WTC11 (cell line): ENCODE measurements at regions not wholly inside any gene's neighbourhood (a gene's known extent, or its start where the extent isn't known, plus 50 kb on each side); places are given as distances from the start of the nearest gene placed in this dataset.

Experiments
- ATAC-seq: fragments of 200-7000 bp; cut with Tn5 transposase; 2 replicates; pipeline ENCODE4 v1.10.0; 2021; ENCODE audit warnings: mild to moderate bottlenecking, moderate library complexity
- CTCF ChIA-PET: fragments of 300-600 bp; sonication (Branson Sonifier 250); formaldehyde crosslinking; loops from one replicate; lab custom pipeline; 2021; ENCODE audit warnings: antibody characterized with exemption; lab: Charles Lee
- POLR2A ChIA-PET: fragments of 350-600 bp; sonication (Branson Sonifier 250); formaldehyde crosslinking; loops from one replicate; lab custom pipeline; 2021; ENCODE audit warnings: antibody characterized with exemption; lab: Charles Lee
- DNase-seq: peaks from one replicate; pipeline ENCODE4 v3.0.0; 2021; ENCODE audit warnings: low spot score
- H3K27ac Mint-ChIP-seq: 2 replicates; pipeline ENCODE4 v1.8.0; 2021; ENCODE audit warnings: mixed read lengths
- H3K27me3 Mint-ChIP-seq: 2 replicates; pipeline ENCODE4 v1.8.0; 2021; ENCODE audit warnings: low read depth, mild to moderate bottlenecking, moderate library complexity, mixed read lengths
- H3K36me3 Mint-ChIP-seq: 2 replicates; pipeline ENCODE4 v1.8.0; 2021; ENCODE audit warnings: mixed read lengths
- H3K4me1 Mint-ChIP-seq: 2 replicates; pipeline ENCODE4 v1.8.0; 2022; ENCODE audit warnings: mixed read lengths
- H3K4me3 Mint-ChIP-seq: 2 replicates; pipeline ENCODE4 v1.8.0; 2021; ENCODE audit warnings: mild to moderate bottlenecking, moderate library complexity, mixed read lengths
- H3K9me3 Mint-ChIP-seq: 2 replicates; pipeline ENCODE4 v1.8.0; 2021; ENCODE audit warnings: mixed read lengths
- ARID4B ChIP-seq: sonication (generic); formaldehyde crosslinking; IDR thresholded peaks from 2 replicates; pipeline ENCODE4 v1.8.0; 2023; ENCODE audit warnings: missing genetic modification reagents, mild to moderate bottlenecking, borderline replicate concordance
- ATF6 ChIP-seq: sonication (generic); formaldehyde crosslinking; IDR thresholded peaks from 2 replicates; pipeline ENCODE4 v1.8.1; 2023; ENCODE audit warnings: mild to moderate bottlenecking, missing genetic modification reagents
- E2F4 ChIP-seq: sonication (generic); formaldehyde crosslinking; IDR thresholded peaks from 2 replicates; pipeline ENCODE4 v1.8.1; 2022; ENCODE audit warnings: low read depth, mild to moderate bottlenecking, moderate library complexity, missing genetic modification reagents, borderline replicate concordance
- ETV6 ChIP-seq: sonication (generic); formaldehyde crosslinking; IDR thresholded peaks from 2 replicates; pipeline ENCODE4 v1.8.1; 2022; ENCODE audit warnings: mild to moderate bottlenecking, missing genetic modification reagents
- GTF2I ChIP-seq: fragments of 250-450 bp; sonication (Bioruptor Pico); conservative IDR thresholded peaks from 2 replicates; pipeline ENCODE4 v1.4.0; 2021; ENCODE audit warnings: mild to moderate bottlenecking
- HMGXB4 ChIP-seq: sonication (generic); formaldehyde crosslinking; IDR thresholded peaks from 2 replicates; pipeline ENCODE4 v1.8.1; 2023; ENCODE audit warnings: mild to moderate bottlenecking, moderate library complexity, missing genetic modification reagents
- MXD4 ChIP-seq: fragments of 250-450 bp; sonication (Bioruptor Pico); IDR thresholded peaks from 2 replicates; pipeline ENCODE4 v1.8.0; 2021; ENCODE audit warnings: mild to moderate bottlenecking, moderate library complexity, borderline replicate concordance
- PRDM15 ChIP-seq: sonication (generic); formaldehyde crosslinking; IDR thresholded peaks from 2 replicates; pipeline ENCODE4 v1.8.0; 2022; ENCODE audit warnings: missing genetic modification reagents
- RORB ChIP-seq: fragments of 250-450 bp; sonication (Bioruptor Pico); IDR thresholded peaks from 2 replicates; pipeline ENCODE4 v1.9.0; 2021; ENCODE audit warnings: mild to moderate bottlenecking
- SP1 ChIP-seq: sonication (generic); formaldehyde crosslinking; conservative IDR thresholded peaks from 2 replicates; pipeline ENCODE4 v1.8.1; 2022; ENCODE audit warnings: missing genetic modification reagents
- TEAD4 ChIP-seq: sonication (generic); formaldehyde crosslinking; IDR thresholded peaks from 2 replicates; pipeline ENCODE4 v1.8.0; 2022; ENCODE audit warnings: mild to moderate bottlenecking, missing genetic modification reagents
- USF1 ChIP-seq: sonication (generic); formaldehyde crosslinking; IDR thresholded peaks from 2 replicates; pipeline ENCODE4 v1.8.0; 2022; ENCODE audit warnings: mild to moderate bottlenecking, missing genetic modification reagents
- USF2 ChIP-seq: sonication (generic); formaldehyde crosslinking; IDR thresholded peaks from 2 replicates; pipeline ENCODE4 v1.8.1; 2023; ENCODE audit warnings: mild to moderate bottlenecking, missing genetic modification reagents, moderate library complexity
- ZNF423 ChIP-seq: fragments of 250-450 bp; sonication (Bioruptor Pico); IDR thresholded peaks from 2 replicates; pipeline ENCODE4 v2.1.2; 2022; ENCODE audit warnings: mild to moderate bottlenecking, moderate library complexity

- TF ChIP-seq USF2 (CRISPR knock-in tag), result no peak
These were observed 86.8 kb upstream of the EEPD1 start (continued) for GRCh38 chr7:36066343-36066664.

GRCh38 chr7:36070230-36070629, 82.8 kb upstream of the EEPD1 start:
- peaks cover 24% of the 10 kb centered on the region for H3K9me3 Mint-ChIP-seq
- no peak overlapping the region for H3K4me3 Mint-ChIP-seq
- CTCF ChIA-PET, result interaction anchor here (0.5 kb wide), 1 partner anchor 126 kb away, joined by 3 read pairs; no protein-coding TSS in a partner anchor
- POLR2A ChIA-PET, result interaction anchor here (0.6 kb wide), 1 partner anchor 258 kb away, joined by 4 read pairs; no protein-coding TSS in a partner anchor
- TF ChIP-seq USF1 (CRISPR knock-in tag) (no peak), MXD4 (CRISPR knock-in tag) (no peak), SP1 (CRISPR knock-in tag) (no peak), HMGXB4 (no peak), ETV6 (no peak), E2F4 (CRISPR knock-in tag) (no peak), ARID4B (CRISPR knock-in tag) (no peak), TEAD4 (no peak), GTF2I (CRISPR knock-in tag) (no peak), RORB (CRISPR knock-in tag) (no peak), ATF6 (no peak), ZNF423 (CRISPR knock-in tag) (no peak), PRDM15 (CRISPR knock-in tag) (no peak)
- H3K36me3 Mint-ChIP-seq, result peaks cover 3% of the 10 kb centered on the region
- H3K4me1 Mint-ChIP-seq, result peaks cover 7% of the 10 kb centered on the region
- ATAC-seq, result no peak
- H3K27ac Mint-ChIP-seq, result no peak overlapping the region
- H3K27me3 Mint-ChIP-seq, result no peaks in the 10 kb centered on the region; the same call in 1 of the 2 replicates
- no peak for DNase-seq
